RKO (cell line): ENCODE measurements at regions not wholly inside any gene's neighbourhood (a gene's known extent, or its start where the extent isn't known, plus 50 kb on each side); places are given as distances from the start of the nearest gene placed in this dataset.
"Not testable (repeated sequence)": the region's sequence is repeated elsewhere in the genome, so short reads cannot be mapped to it uniquely, and the experiment has no call there.

Experiments
- DNase-seq: peaks from one replicate; pipeline ENCODE4 v3.0.0-alpha.2; 2016; ENCODE audit warnings: low spot score

DNA sequence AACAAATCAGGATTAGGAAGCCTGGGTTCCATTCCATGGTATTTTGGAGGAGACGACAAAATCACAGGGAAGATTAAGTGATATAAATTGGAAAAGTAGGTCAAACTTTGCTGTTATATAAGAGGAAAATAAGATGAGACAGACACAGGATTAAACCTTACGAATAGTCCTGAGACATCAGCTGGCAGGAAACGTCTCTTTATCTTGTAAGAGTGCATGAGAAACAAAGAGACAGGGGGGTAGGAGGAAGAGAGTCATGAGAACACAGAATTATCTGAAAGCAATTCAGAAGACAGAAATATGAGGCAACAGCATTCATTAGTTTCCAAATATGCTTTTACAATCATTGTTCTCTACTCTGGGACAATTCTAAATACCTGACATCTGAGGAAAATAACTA, 310.6 kb upstream of the MIR17HG start:
- no peak for DNase-seq

DNA sequence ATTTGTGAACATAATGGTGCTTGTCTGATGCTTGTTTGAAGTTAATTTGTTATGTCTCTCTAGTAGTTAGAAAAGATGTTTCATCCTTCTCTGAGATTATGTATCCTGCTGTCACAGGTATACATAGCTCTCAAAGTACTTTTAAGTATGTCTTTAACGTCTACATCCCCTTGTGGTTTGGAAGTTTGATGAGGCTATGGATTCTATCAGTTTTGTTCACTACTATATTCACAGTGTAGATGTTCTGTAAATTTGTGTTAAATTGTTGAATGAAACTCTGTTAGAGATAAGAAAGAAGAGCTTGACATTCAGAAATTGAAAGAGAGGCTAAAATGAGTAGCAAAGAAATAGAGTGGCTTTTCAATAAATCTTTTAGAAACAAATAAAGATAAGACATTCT, 304.6 kb upstream of the MIR17HG start:
- no peak for DNase-seq

DNA sequence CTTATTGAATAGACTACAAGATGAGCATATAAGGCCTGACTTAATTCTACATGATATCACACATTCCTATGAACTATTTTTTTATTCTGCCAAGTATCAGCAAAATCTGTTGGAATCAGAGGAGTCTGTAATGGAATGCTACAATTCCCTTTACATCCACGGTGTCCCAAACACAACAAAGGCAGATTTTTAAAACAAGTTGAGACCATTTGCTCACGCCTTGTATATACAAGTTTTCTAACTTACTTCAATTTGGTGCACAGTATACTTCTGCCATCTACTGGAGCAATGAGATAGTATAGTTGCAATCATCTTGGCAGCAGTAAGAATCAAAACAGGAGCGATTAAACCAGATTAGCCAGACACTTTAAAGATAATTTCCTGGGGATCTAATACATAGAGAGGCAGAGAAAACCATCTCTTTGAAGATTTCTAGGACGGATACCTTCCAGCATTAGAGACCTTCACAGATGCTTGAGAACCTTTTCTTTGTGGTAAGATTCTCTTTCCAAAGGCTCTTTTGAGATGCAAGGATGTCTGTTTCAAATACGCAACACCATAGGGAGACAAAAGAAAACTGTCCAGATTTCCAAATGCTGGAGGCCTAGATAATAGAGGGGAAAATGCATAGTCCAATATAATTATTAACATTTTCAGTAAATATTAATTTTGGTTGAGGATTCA, 302.0 kb upstream of the MIR17HG start:
- DNase-seq = peak; percentile 55

DNA sequence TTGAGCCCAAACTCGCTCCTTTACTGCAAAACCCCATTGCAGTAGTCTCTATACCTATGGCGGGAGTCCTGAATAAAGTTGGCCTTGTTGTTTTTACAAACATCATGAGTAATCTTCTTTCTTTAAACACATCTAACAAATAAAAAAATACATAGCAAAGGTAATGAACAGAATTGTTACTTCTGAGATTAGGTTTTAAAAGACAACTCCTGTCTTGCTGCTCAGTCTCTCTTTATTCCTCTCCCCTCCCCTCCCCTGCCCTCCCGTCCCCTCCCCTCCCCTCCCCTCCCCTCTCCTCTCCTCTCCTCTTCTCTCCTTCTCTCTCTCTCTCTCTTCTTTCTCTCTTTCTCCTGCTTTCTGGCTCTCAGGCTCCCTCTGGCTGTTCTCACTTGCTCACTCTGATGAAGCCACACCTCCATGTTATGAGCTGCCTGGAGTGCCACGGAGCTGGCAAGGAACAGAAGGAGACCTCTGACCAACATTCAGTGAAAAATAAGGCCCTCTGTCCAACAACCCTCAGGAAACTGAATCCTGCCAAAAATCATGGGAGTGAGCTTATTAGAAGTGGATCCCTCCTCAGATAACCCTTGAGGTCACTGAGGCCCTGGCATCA, 300.7 kb upstream of the MIR17HG start:
- DNase-seq = no peak

DNA sequence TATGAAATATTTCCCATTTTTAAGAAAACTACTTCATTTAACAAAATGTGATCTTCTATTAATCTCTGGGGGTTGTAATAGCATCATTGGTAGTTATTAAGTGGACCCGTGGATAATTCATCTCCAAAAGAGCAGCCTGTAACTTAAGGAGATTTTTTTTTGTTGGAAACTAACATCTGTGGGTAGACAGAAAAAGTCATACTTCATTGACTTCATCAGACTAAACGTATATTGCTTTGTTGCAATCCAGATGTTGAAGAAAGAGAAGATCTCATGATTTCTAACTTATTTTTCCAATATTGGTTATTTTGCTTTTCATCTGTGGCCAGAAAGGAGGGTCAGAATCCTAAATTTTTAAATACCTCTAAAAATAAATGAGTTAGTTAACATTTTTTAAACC, 296.5 kb upstream of the MIR17HG start:
- DNase-seq = no peak

DNA sequence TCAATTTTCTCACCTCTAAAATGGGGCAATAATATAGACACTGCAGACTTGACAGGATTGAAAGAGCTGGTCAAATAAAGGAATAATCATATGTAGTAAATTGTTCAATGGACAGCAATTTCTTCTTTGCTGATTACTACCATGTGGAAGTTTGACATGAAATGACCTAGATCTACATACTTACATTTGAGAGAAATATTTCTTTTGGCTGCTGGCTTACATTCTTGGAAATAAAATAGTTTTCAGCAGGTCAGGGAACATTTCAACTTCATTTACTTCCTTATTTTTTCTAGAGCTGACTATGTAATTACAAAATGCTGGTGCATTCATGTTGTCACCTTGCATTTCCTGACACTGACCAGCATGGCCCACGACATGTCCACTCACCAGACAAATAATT, 294.6 kb upstream of the MIR17HG start:
- no peak for DNase-seq

DNA sequence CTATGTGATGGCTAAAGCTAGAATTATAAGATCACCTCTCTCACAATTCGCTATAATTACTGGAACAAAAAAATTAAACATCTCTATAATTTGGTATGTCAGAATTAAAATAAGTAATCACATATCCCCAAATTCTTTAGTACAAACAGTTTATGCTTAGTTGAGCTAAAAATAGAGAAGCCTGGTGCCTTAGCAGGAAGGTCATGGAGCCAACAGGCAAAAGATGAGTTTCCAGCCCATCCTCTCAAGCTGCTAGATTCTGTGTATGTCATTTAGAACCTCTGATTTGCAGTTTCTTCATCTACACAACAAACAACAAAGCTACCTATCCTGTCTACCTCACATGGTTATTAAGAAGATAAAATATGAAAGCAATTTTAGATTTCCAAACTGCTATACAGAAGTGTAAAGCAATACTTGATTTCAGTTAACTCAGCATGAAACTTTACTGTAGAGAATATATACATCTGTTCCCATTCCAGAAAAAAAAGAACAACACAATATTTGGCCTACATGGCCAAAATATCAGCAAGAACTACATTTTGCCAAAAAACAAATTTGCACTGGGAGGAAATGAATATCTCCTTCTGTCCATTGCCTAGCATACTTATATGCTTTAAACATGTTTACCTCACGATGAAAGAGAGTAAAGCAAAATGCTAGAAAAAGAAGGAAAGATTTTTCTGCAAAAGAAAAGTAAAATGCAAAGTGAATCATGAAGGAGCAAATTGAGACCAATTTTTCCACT, 294.0 kb upstream of the MIR17HG start:
- DNase-seq = no peak

DNA sequence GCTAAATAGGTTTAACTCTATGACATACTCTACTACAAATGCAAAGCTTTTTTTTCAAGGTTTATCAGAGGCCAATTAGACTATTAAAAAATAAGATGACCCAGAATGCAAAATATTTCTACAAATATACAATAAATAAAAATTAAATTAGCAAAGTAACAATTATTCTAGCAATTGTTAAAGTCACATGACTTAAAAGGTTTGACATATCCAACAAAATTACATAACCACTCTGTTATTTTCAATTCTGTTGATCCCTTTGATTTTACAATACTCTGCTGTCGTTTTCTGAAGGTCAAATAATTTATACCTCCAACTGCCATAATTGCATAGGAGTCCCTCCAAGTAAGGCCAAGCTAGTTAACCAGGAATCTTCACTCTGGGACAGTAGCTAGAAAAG, 292.6 kb upstream of the MIR17HG start:
- DNase-seq = no peak

DNA sequence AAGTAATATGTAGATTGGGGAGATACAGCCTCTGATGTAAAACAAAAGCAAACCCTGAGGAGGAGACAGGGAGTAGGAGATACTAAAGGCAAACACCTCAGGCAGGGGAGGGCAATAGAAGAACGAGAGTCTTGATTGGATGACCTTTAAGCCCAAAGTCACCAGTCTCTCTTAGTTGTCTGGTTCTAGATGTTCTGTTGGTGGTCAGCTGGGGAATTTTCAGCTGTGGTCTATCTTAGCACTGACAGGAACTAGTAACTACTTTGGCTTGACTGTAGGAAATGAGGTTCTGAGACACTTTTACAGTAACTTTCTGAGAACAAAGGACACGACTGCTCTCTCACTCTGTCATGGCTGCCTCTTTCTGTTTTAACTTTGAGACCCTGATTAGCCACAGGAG, 290.7 kb upstream of the MIR17HG start:
- DNase-seq = no peak

DNA sequence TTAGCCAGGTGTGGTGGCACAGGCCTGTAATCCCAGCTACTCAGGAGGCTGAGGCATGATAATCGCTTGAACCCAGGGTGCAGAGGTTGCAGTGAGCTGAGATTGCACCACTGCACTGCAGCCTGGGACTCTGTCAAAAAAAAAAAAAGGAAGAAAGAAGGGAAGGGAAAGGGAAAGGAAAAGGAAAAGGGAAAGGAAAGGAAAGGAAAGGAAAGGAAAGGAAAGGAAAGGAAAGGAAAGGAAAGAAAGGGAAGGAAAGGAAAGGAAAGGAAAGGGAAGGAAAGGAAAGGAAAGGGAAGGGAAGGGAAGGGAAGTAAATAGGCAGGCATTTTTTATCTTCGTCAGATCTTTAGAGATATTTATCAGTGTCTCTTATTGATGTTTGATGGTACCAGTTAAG, 290.0 kb upstream of the MIR17HG start:
- not testable (repeated sequence) for DNase-seq

DNA sequence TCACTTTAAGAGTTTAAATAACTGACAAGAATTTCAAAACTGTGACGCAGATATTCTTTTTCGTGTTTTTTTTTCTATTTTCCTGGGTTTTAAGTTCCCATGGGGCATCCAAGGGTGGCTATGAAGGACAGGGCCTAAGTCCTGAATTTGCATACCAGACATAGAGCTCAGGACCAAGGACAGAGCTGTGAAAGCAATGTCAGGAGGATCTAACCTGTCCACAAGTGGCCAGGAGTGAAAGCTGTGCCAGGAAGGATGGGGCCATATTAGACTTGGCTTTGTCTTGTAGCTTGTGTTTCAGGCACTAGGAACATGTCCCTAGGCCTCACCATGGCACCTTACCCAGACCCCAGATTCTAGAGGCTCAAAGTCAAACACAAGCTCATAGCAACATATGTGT, 289.4 kb upstream of the MIR17HG start:
- peak; percentile 46 for DNase-seq

DNA sequence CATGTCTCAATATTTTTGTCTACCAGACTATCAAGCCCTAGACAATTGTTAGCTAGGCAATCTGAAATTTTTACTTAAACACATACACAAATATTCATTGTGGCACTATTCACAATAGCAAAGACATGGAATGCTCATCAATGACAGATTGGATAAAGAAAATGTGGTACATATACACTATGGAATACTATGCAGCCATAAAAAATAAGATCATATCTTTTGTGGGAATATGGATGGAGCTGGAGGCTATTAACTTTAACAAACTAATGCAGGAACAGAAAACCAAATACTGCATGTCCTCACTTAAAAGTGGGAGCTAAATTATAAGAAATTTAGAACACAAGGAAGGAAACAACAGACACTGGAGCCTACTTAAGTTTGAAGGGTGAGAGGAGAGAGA, 288.6 kb upstream of the MIR17HG start:
- no peak for DNase-seq

DNA sequence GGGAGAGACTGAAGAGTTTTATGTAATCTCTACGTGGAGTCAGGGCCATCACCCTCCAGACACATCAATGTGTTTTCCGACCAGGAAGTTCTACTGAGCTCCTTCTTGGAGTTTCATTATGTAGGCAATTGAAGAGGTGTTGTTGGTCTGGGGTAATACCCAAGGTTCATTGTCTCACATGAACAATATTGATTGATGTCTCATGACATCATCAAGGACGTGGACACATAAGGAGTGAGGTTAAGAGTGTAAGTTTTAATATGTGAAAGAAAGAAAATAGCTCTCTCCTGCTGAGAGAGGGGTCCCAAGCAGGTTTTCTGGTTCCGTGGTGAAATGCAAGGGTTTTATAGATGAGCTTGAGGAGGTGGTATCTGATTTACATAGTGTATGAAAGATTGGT, 280.7 kb upstream of the MIR17HG start:
- no peak for DNase-seq

DNA sequence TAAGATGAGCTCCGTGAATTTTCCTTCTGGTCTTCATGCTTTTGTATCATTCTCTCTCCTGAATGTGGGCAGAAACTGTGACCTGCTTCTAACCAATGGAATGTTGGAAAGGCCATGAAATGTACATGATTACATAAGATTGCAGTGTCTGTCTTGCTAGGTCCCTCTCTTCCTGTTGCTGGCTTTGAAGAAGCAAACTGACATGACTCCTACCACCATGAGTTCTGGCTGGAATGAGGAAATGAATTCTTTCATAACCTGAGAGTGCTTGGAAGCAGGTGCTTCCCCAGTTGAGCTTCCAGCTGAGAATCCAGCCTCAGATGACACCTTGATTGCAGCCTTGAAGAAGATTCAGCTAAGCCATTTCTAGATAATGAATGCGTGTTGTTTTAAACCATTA, 275.0 kb upstream of the MIR17HG start:
- no peak for DNase-seq

DNA sequence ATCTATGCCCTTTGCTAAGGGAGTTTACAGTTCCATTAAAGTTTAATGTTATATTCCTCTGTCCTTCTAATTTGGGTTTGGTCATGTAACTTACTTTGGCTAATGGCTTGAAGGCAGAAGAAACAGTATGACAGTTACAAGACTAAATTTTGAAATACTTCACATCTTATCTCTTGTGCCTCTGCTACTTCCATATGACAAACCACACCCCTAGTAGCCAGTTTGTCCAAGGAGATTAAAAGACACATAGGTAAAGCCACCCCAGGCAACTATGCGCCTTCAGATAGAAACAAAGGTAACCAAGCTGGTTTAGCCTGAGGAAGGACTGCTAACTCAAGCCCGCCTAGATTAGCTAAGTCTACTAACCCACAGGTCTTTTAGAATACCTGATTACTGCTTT, 273.4 kb upstream of the MIR17HG start:
- no peak for DNase-seq

DNA sequence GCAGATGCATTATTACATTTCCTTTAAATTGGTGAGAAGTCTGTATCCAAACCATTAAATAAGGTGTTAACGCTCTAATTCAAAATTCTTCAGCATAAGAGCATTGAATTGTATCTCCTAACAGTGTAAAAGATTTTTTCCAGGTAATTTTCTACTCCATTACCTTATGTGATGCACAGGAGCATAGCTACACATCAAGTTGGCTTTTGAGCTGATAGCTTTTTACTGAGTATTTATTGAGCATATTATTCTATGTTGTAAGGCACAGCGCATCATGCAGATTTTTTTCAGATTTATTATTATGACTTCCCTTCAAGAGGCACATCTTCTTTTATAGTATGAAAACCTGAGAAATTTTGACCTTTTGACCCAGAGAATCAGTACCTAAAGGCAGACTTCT, 270.7 kb upstream of the MIR17HG start:
- no peak for DNase-seq

DNA sequence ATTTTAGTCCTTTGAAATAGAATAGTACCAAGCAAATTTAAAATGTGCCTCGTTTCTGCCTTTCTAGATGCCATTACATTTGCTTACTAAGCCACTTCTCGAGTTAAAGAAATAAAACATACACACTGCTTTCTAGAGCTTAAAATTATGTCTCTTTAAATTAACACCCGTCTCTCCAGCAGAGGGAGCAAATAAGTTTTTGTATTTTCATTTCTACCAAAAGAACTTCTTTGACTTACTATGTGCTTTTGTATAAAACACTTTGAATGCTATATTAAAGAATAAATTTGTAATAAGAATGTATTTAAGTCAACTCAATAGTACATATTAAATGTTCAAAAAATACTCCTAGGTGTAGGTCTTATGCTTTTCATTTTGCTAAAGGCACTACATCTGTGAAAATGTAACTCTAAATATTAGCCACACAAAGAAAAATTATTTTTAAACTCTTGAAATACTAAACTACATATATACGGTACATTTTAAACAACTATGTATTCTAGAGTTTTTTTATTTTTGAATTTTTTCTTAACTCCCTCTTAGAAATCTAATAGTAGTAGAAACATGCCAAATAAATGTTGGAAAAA, 269.3 kb upstream of the MIR17HG start:
- peak; percentile 46 for DNase-seq

DNA sequence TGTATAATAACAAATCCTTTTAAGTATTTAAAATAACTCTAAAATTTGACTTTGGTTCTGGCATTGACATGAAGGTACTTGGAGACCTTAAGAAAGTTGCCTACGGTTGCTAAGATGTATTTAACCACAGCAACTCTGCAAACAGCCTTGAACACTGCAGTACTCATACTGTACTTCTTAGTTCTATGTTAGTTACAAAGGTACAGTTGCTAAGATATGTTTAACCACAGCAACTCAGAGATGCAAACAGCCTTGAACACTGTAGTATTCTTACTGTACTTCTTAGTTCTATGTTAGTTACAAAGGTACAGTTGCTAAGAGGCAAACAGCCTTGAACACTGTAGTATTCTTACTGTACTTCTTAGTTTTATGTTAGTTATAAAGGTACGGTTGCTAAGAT, 268.3 kb upstream of the MIR17HG start:
- DNase-seq = no peak

DNA sequence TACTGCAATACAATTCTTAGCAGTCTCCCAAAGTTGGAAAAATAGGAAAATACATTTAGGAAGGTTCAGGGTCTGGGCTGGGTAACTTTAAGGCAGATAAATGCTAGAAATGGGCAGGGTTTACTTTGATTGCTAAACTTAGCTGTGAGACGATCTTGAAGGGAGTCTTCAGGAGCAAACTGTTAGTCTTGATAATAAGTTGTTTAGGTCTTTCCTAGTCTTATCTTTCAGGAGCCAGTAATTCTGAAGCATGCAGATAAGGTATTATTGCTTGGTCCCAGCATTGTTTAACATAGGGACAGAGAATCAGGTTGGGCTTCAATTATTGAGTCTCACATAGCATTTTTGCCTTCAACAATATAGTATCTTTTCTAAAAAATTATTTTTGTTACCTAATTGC, 262.4 kb upstream of the MIR17HG start:
- DNase-seq = no peak

DNA sequence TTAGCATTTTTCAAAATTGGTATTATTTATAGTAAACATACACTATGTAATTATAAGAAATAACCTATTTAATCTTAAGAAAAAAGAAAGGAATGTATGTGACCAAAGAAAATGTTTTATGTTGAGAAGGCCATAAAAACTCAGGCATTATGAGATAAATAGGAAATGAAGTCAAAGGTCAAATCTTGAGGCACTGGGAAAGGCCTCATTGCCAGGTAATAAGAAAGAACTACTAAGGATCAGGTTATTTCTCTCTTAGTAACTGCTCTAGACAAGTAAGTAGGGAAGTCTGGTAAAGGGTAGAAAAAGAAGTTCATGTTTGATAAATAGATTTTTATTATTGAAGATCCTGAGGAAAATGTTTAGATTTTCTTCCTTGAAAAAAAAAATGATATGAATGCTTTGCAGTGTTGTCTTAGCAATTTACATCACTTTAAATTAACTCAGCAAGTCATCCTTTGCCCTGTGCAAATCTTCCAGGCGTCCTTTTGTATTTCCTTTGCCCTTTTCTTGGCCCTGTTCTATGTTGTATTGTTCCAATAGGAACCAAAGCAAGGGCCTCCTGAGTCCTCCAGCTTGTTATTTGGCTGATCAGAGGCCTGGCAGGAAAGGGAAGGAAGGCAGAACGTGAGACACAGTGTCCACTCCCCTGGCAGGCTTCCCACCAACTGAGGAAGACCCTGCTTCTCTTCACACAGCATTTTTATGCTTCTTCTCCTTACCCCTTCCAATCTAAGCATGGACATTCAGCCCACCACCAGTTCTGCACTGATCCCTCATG, 260.4 kb upstream of the MIR17HG start:
- DNase-seq = no peak

DNA sequence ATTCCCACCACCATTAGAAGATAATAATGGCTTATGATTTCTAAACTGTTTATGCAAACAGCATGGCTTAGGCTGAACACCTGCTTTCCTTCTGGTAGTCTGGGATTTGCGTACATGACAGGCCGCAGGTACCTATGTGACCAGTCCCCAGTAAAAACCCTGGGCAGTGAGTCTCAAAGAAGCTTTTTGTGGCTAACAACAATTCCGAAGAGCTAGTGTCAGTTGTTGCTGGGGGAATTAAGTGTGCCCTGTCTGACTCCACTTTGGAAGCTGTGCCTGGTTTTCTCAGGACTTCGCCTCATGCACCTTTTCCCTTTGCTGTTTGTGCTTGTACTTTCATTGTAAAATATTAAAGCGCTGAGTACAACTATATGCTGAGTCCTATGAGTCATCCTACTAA, 250.2 kb upstream of the MIR17HG start:
- no peak for DNase-seq

DNA sequence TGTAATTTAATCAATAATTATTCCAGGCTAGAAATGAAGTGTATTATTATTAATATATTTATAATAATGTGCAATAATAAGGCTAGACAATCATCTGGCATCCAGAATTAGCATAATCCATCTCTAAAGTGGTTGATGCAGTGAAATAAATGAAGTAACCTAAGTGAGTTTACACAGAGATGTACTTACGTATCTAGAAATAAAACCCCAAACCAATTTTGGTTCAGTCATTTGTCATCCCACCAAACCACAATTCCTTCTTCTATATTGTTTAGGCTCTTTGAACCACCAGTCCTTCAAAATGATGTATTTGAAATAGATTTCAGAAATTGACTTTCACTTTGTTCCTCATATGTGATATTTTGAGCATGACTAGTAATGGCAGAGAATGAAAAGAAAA, 247.6 kb upstream of the MIR17HG start:
- no peak for DNase-seq
